Stimulated activated CD4-positive, alpha-beta T cell treated with anti-CD3 and anti-CD28 coated beads, Interleukin-1b, Interleukin-23, amount 100 ng/mL, for 48 hours (primary cell): ENCODE measurements at regions not wholly inside any gene's neighbourhood (a gene's known extent, or its start where the extent isn't known, plus 50 kb on each side); places are given as distances from the start of the nearest gene placed in this dataset.
"Not testable (repeated sequence)": the region's sequence is repeated elsewhere in the genome, so short reads cannot be mapped to it uniquely, and the experiment has no call there.

Source experiments
- DNase-seq: peaks from one replicate; pipeline ENCODE4 v3.0.0-alpha.2; 2020

GRCh38 chr1:234770924-234771540, 161.1 kb upstream of the IRF2BP2 start:
- DNase-seq, result no peak

GRCh38 chr1:234769986-234770795, 160.2 kb upstream of the IRF2BP2 start:
- no peak for DNase-seq

GRCh38 chr1:234769284-234769985, 159.5 kb upstream of the IRF2BP2 start:
- no peak for DNase-seq

GRCh38 chr1:234768569-234769283, 158.7 kb upstream of the IRF2BP2 start:
- peak; percentile 65 for DNase-seq

- DNase-seq, result no peak
These were observed 158.2 kb upstream of the IRF2BP2 start for GRCh38 chr1:234768171-234768568.

GRCh38 chr1:234765672-234766071, 155.7 kb upstream of the IRF2BP2 start:
- DNase-seq, result no peak

GRCh38 chr1:234765181-234765580, 155.2 kb upstream of the IRF2BP2 start:
- no peak for DNase-seq

GRCh38 chr1:234763910-234764309, 153.9 kb upstream of the IRF2BP2 start:
- DNase-seq, result no peak

- no peak for DNase-seq
These were observed 153.4 kb upstream of the IRF2BP2 start for GRCh38 chr1:234763367-234763766.

GRCh38 chr1:234762127-234762526, 152.1 kb upstream of the IRF2BP2 start:
- DNase-seq, result not testable (repeated sequence)

GRCh38 chr1:234760303-234760723, 150.3 kb upstream of the IRF2BP2 start:
- DNase-seq, result no peak

- no peak for DNase-seq
These were observed 149.9 kb upstream of the IRF2BP2 start for GRCh38 chr1:234759888-234760287.

- DNase-seq, result no peak
These were observed 148.9 kb upstream of the IRF2BP2 start for GRCh38 chr1:234758851-234759250.

- no peak for DNase-seq
These were observed 146.9 kb upstream of the IRF2BP2 start for GRCh38 chr1:234756857-234757256.

GRCh38 chr1:234756066-234756774, 146.2 kb upstream of the IRF2BP2 start:
- no peak for DNase-seq

GRCh38 chr1:234755449-234755863, 145.5 kb upstream of the IRF2BP2 start:
- DNase-seq, result no peak

GRCh38 chr1:234753979-234754378, 144.0 kb upstream of the IRF2BP2 start:
- no peak for DNase-seq

GRCh38 chr1:234752927-234753326, 142.9 kb upstream of the IRF2BP2 start:
- no peak for DNase-seq

GRCh38 chr1:234751678-234752077, 141.7 kb upstream of the IRF2BP2 start:
- DNase-seq, result no peak

- no peak for DNase-seq
These were observed 141.1 kb upstream of the IRF2BP2 start for GRCh38 chr1:234750922-234751627.

- DNase-seq, result no peak
These were observed 138.7 kb upstream of the IRF2BP2 start for GRCh38 chr1:234748713-234749112.

- no peak for DNase-seq
These were observed 138.1 kb upstream of the IRF2BP2 start for GRCh38 chr1:234748066-234748465.
